Stomach smooth muscle (tissue), 2 donors: ENCODE measurements at regions not wholly inside any gene's neighbourhood (a gene's known extent, or its start where the extent isn't known, plus 50 kb on each side); places are given as distances from the start of the nearest gene placed in this dataset.

ENCODE experiments used
- H3K27ac ChIP-seq: one replicate; pipeline ENCODE4 v1.7.0; 2013; ENCODE audit warnings: mild to moderate bottlenecking, low read length, inconsistent platforms
- H3K27me3 ChIP-seq, 2 donors: one replicate each; pipeline ENCODE4 v1.7.0; 2013; ENCODE audit warnings: low read length in 2 of 2; ENCODE audit not compliant: insufficient read depth in 2 of 2, control insufficient read depth in 1 of 2
- H3K36me3 ChIP-seq, 2 donors: one replicate each; pipeline ENCODE4 v1.7.0; 2013; ENCODE audit warnings: low read length in 2 of 2; ENCODE audit not compliant: control insufficient read depth in 2 of 2, insufficient read depth in 2 of 2
- H3K4me1 ChIP-seq: one replicate; pipeline ENCODE4 v1.7.0; 2013; ENCODE audit warnings: low read length; ENCODE audit not compliant: control insufficient read depth, insufficient read depth
- H3K4me3 ChIP-seq, 2 donors: one replicate each; pipeline ENCODE4 v1.7.0; 2013; ENCODE audit warnings: low read length in 2 of 2
- H3K9ac ChIP-seq, 2 donors: one replicate each; pipeline ENCODE4 v1.7.0; 2013; ENCODE audit warnings: low read length in 2 of 2, mild to moderate bottlenecking in 1 of 2
- H3K9me3 ChIP-seq, 2 donors: one replicate each; pipeline ENCODE4 v1.7.0; 2013; ENCODE audit warnings: low read length in 2 of 2; ENCODE audit not compliant: control insufficient read depth in 2 of 2
- donor health status: healthy.
- donor health status: Pancreatic carcinoma.

GRCh38 chr3:80697291-80697690 is 929.5 kb upstream of the ROBO1 start:
- Histone ChIP-seq H3K9me3 (no peaks in the 10 kb centered on the region), H3K36me3 (no peaks in the 10 kb centered on the region), H3K27me3 (no peaks in the 10 kb centered on the region), H3K27ac (no peak overlapping the region), H3K4me1 (no peaks in the 10 kb centered on the region), H3K4me3 (no peak overlapping the region), H3K9ac (no peak overlapping the region)

DNA sequence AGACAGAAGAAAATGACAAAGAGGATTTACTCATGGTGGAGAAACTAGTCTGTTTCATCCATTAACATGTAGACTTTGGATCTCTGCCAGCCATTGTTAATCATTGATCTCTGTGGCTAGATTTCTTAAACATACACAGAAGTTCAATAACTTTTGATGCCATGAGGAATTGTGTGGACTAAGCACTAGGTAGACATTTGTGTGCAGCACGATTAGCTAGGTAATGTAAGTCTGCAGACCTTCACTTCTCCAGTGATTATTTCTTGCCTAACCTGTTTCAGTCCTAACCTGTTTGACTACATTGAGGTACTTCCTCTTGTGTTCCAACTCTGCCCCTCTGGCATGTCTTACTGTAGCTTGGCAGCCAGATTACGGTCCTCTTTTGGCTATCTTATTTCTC is 928.5 kb upstream of the ROBO1 start:
- Histone ChIP-seq H3K4me3 (no peak overlapping the region), H3K27me3 (no peaks in the 10 kb centered on the region), H3K9ac (no peak overlapping the region), H3K27ac (no peak overlapping the region), H3K36me3 (no peaks in the 10 kb centered on the region), H3K9me3 (no peaks in the 10 kb centered on the region), H3K4me1 (no peaks in the 10 kb centered on the region)

GRCh38 chr3:80688814-80689213 is 921.0 kb upstream of the ROBO1 start:
- H3K4me3 ChIP-seq, result no peak overlapping the region
- no peaks in the 10 kb centered on the region for H3K36me3 ChIP-seq
- no peaks in the 10 kb centered on the region for H3K27me3 ChIP-seq
- no peak overlapping the region for H3K27ac ChIP-seq
- H3K4me1 ChIP-seq, result no peaks in the 10 kb centered on the region
- no peak overlapping the region for H3K9ac ChIP-seq
- no peaks in the 10 kb centered on the region for H3K9me3 ChIP-seq

DNA sequence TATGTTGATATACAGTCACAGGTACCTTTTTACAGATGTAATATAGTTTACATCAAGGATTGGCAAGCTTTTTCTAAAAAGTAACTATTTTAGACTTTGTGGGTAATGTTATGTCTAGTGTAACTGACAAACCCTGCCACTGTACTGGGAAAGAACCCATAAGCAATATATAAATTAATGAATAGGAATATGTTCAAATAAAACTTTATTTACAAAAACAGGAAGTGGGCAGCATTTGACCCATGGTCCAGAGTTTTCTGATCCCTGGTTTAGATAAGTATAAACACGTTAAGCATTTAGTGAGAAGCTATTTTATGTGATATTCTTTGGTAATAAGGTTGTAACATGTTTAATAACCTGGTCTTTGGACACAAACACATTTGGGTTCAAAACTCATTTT is 915.2 kb upstream of the ROBO1 start:
- no peaks in the 10 kb centered on the region for H3K36me3 ChIP-seq
- no peak overlapping the region for H3K9ac ChIP-seq
- H3K27me3 ChIP-seq, result no peaks in the 10 kb centered on the region
- H3K4me3 ChIP-seq, result no peak overlapping the region
- no peaks in the 10 kb centered on the region for H3K4me1 ChIP-seq
- H3K9me3 ChIP-seq, result no peaks in the 10 kb centered on the region
- no peak overlapping the region for H3K27ac ChIP-seq

DNA sequence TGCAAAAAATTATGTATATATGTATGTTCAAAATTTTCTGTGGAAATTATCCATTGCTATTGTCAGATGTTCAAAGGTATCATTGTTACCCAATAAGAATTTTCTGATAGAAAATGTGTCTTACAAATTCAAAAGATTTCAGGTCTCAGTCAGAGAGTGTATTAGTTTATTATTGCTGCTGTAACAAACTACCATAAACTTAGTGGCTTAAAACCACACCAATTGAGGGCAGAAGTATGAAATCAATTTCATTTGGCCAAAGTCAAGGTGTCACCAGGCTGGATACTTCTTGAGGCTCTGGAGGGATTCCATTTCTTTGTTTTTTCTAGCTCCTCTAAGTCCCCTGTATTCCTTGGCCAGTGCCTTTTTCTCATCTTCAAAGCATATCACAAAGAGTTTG is 914.4 kb upstream of the ROBO1 start:
- H3K27me3 ChIP-seq, result no peaks in the 10 kb centered on the region
- no peaks in the 10 kb centered on the region for H3K36me3 ChIP-seq
- H3K9ac ChIP-seq, result no peak overlapping the region
- no peak overlapping the region for H3K27ac ChIP-seq
- H3K4me1 ChIP-seq, result no peaks in the 10 kb centered on the region
- no peak overlapping the region for H3K4me3 ChIP-seq
- no peaks in the 10 kb centered on the region for H3K9me3 ChIP-seq

- Histone ChIP-seq H3K4me1 (no peaks in the 10 kb centered on the region), H3K27me3 (no peaks in the 10 kb centered on the region), H3K9me3 (no peaks in the 10 kb centered on the region), H3K27ac (no peak overlapping the region), H3K9ac (no peak overlapping the region), H3K36me3 (no peaks in the 10 kb centered on the region), H3K4me3 (no peak overlapping the region)
Measured at GRCh38 chr3:80677796-80678195, 910.0 kb upstream of the ROBO1 start.

GRCh38 chr3:80676866-80677265 is 909.1 kb upstream of the ROBO1 start:
- no peaks in the 10 kb centered on the region for H3K36me3 ChIP-seq
- H3K9ac ChIP-seq, result no peak overlapping the region
- no peak overlapping the region for H3K27ac ChIP-seq

GRCh38 chr3:80676261-80676660 is 908.5 kb upstream of the ROBO1 start:
- Histone ChIP-seq H3K27ac (no peak overlapping the region), H3K27me3 (no peaks in the 10 kb centered on the region), H3K4me1 (no peaks in the 10 kb centered on the region), H3K9ac (no peak overlapping the region), H3K36me3 (no peaks in the 10 kb centered on the region), H3K9me3 (no peaks in the 10 kb centered on the region), H3K4me3 (no peak overlapping the region)

More at GRCh38 chr3:80676866-80677265, 909.1 kb upstream of the ROBO1 start:
- Histone ChIP-seq H3K4me1 (no peaks in the 10 kb centered on the region), H3K27me3 (no peaks in the 10 kb centered on the region), H3K4me3 (no peak overlapping the region), H3K9me3 (no peaks in the 10 kb centered on the region)

DNA sequence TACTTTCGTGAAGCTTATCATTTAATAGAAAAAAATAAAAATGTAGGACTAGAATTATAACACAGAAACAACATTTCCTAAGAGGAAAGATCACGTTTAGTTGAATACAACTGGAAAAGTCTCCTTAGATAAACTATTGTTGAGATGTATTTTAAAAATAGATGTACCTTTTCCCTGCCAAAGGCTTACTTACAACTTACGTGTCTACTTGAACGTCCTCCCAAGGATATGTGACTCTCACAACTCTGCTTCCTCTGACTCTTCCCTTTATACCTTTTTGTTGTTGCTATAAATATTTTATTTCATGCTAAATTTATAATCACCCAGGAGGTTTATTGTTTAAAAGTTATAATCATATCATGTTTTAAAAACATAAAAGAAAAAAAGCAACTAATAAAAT is 908.0 kb upstream of the ROBO1 start:
- H3K4me1 ChIP-seq, result no peaks in the 10 kb centered on the region
- H3K27ac ChIP-seq, result no peak overlapping the region
- H3K9me3 ChIP-seq, result no peaks in the 10 kb centered on the region
- no peak overlapping the region for H3K9ac ChIP-seq
- H3K4me3 ChIP-seq, result no peak overlapping the region
- no peaks in the 10 kb centered on the region for H3K27me3 ChIP-seq
- H3K36me3 ChIP-seq, result no peaks in the 10 kb centered on the region

- Histone ChIP-seq H3K4me1 (no peaks in the 10 kb centered on the region), H3K4me3 (no peak overlapping the region), H3K9ac (no peak overlapping the region), H3K36me3 (no peaks in the 10 kb centered on the region), H3K27ac (no peak overlapping the region), H3K9me3 (no peaks in the 10 kb centered on the region), H3K27me3 (no peaks in the 10 kb centered on the region)
Measured at GRCh38 chr3:80668600-80669294, 900.9 kb upstream of the ROBO1 start.

DNA sequence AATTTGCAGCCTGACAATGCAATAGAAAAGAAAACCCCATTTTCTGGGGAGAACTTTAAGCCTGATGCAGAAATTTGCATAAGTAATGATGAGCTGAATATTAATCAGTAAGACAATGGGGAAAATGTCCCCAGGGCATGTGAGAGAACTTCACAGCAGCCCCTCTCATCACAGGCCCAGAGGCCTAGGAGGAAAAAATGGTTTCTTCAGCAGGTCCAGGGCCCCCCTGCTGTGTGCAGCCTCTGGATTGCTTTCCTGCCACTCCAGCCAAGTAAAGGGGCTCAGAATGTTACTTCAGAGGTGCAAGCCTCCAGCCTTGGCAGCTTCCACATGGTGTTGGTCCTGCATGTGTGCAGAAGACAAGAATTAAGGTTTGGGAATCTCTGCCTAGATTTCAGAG is 900.3 kb upstream of the ROBO1 start:
- H3K4me3 ChIP-seq, result no peak overlapping the region
- no peak overlapping the region for H3K9ac ChIP-seq
- no peaks in the 10 kb centered on the region for H3K27me3 ChIP-seq
- no peaks in the 10 kb centered on the region for H3K4me1 ChIP-seq
- no peaks in the 10 kb centered on the region for H3K9me3 ChIP-seq
- no peak overlapping the region for H3K27ac ChIP-seq
- H3K36me3 ChIP-seq, result no peaks in the 10 kb centered on the region
